ENCODE measurements at regions not wholly inside any gene's neighbourhood (a gene's known extent, or its start where the extent isn't known, plus 50 kb on each side); places are given as distances from the start of the nearest gene placed in this dataset.

DNA sequence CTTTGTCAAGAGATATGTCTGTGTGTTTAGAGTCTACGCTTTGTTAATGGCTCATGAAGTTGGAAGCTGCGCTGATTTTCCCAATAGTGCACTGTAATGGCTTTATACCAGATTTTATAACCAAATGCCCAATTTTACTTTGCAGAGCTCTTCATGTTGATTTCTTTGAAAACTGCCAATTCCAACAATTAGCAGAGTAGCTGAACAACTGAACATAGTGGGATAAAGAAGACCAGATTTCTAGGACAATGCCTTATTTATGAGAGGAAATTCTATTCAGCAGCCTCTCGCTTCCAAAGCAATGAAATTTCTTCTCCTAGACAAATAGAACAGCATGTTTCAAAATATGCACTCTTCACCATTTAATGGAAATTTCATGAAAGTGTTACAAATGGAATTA, 66.9 kb upstream of the PROK2 start:
- DNase-seq (ENCODE audit: low spot score): no peak

DNA sequence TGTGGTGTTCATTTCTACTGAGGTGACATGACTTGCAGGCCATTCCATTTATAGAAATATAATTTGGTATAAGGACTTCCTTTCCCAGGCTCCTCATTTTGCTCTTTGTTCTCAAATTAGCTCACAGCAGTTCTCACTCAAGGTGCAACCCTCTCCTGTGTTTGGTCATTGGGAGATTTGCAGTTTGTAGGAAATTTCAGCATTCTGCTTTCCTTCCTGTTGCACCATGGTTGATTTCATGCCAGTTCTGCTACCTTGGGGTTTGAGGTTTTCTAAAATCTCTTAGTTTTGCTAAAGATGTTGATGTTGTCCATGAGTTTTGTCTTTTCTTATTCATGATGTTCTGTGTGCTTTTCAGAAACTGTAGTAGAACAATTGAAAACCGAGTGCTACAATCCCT, 65.7 kb upstream of the PROK2 start:
- DNase-seq (ENCODE audit: low spot score): no peak

DNA sequence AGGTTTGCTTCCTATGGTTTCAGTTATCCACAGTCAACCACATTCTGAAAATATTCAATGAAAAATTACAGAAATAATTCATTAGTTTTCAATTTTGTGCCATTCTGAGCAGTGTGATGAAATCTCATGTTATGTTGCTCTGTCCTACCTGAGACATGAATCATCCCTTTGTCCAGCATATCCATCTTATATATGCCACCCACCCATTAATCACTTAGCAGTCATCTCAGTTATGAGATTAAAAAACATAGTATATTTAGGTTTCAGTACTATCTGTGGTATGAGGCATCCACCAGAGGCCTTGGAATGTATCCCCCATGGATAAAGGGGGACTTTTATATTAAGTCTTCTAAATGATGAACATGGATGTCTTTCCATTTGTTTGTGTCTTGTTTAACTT, 64.7 kb upstream of the PROK2 start:
- no peak for DNase-seq (ENCODE audit: low spot score)

DNA sequence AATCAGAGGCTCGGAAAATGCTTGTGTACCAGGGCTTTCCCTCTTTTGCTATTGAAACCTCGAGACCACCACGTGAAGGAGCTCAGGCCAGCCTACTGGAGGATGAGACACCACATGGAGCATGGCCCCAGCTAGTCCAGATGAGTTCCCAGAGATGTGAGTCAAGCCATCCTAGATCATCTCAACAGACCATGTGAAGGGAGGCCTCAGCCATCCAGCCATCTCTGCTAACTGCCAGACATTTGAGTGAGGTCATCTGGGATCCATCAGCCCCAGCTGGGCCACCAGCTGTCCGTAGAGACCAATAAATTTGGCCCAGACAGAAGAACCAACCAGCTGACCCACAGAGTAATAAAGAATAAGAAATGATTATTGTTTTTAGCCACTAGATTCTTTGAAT, 62.8 kb upstream of the PROK2 start:
- DNase-seq (ENCODE audit: low spot score): no peak

DNA sequence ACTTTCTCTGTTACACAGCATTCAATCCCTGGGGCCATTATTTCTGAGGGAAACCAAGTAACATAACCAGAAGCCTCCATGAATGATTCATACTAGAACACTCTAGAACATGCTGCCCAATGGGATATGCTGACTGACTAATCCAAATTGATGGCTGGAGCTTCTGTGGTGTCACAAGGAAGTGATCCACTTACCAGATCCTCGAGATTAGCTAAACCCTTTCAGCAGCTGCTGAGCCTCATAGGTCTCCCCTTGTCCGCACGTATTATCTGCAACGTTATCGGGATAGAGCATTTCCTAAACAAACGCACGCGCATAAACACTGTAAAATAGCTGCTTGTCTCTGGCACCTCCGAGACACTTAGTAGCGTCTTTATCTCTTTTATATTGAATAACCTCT, 61.2 kb upstream of the PROK2 start:
- DNase-seq (ENCODE audit: low spot score): no peak

DNA sequence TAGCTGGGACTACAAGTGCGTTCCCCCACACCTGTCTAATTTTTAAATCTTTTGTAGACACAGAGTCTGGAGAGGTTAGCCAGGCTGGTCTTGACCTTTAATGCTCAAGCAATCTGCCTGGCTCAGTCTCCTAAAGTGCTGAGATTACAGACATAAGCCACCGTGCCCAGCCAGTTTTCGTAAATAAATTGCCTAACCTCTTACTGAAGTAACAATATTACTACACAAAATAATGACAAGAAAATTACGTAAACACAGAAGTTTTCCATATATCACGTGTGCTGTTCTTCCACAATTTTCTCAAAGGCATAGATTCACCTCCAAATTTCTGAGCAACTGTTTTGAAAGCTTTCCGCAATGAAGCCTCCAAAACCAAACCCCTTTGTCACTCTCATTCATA, 58.1 kb upstream of the PROK2 start:
- no peak for DNase-seq (ENCODE audit: low spot score)

DNA sequence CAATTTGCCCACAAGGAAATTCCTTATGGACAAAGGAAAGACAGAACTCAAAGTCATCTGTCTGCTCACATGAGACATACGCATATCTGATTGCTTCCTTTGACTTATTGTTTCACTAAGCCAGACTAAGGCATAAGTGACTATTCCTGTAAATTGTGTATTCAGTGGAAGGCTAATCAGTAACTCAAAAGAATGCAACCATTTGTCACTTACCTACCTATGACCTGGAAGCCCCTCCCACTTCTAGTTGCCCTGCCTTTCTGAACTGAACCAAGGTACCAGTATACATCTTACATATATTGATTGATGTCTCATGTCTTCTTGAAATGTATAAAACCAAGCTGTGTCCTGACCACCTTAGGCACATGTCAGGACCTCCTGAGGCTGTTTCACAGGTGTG, 53.5 kb upstream of the PROK2 start:
- no peak for DNase-seq (ENCODE audit: low spot score)
